NB4 (cell line): ENCODE measurements at regions not wholly inside any gene's neighbourhood (a gene's known extent, or its start where the extent isn't known, plus 50 kb on each side); places are given as distances from the start of the nearest gene placed in this dataset.

ENCODE experiments used
- DNase-seq: peaks from one replicate; pipeline ENCODE4 v3.0.0; 2010; ENCODE audit warnings: low read depth
- H3K4me3 ChIP-seq: one replicate; pipeline ENCODE4 v1.5.1; 2011; ENCODE audit warnings: mild to moderate bottlenecking, low read depth, low read length, moderate library complexity
- CTCF ChIP-seq: IDR thresholded peaks from one replicate; pipeline ENCODE4 v1.5.1; 2012; ENCODE audit warnings: low read depth, low read length
- MAX ChIP-seq: IDR thresholded peaks from 2 replicates; pipeline ENCODE4 v1.6.1; 2011; ENCODE audit warnings: low read depth, low read length
- MYC ChIP-seq: IDR thresholded peaks from 2 replicates; pipeline ENCODE4 v1.6.1; 2011; ENCODE audit warnings: low read depth, low read length
- POLR2A ChIP-seq: IDR thresholded peaks from 2 replicates; pipeline ENCODE4 v1.6.1; 2011; ENCODE audit warnings: mild to moderate bottlenecking; ENCODE audit not compliant: insufficient read length; ENCODE audit errors: extremely low read depth

GRCh38 chr14:54085232-54085761, 128.7 kb upstream of the BMP4 start:
- no peak for TF ChIP-seq CTCF
- TF ChIP-seq MAX: no peak
- no peak for TF ChIP-seq MYC
- TF ChIP-seq POLR2A: no peak
- no peak overlapping the region for H3K4me3 ChIP-seq
- DNase-seq: no peak

GRCh38 chr14:54085841-54086240, 129.2 kb upstream of the BMP4 start:
- TF ChIP-seq MAX (no peak), MYC (no peak), CTCF (no peak), POLR2A (no peak)
- no peak overlapping the region for H3K4me3 ChIP-seq
- DNase-seq: no peak

- no peak for DNase-seq
- TF ChIP-seq MYC (no peak), MAX (no peak), CTCF (no peak), POLR2A (no peak)
- H3K4me3 ChIP-seq: no peak overlapping the region
These were observed 130.1 kb upstream of the BMP4 start for GRCh38 chr14:54086767-54087166.

GRCh38 chr14:54087376-54087775, 130.8 kb upstream of the BMP4 start:
- no peak for DNase-seq
- H3K4me3 ChIP-seq: no peak overlapping the region
- TF ChIP-seq MAX (no peak), POLR2A (no peak), CTCF (no peak), MYC (no peak)

GRCh38 chr14:54088271-54088670, 131.6 kb upstream of the BMP4 start:
- TF ChIP-seq MYC (no peak), CTCF (no peak), POLR2A (no peak), MAX (no peak)
- no peak overlapping the region for H3K4me3 ChIP-seq
- no peak for DNase-seq

GRCh38 chr14:54090274-54090673, 133.6 kb upstream of the BMP4 start:
- no peak for DNase-seq
- no peak overlapping the region for H3K4me3 ChIP-seq
- TF ChIP-seq MYC (no peak), MAX (no peak)
